NB4 (cell line): ENCODE measurements at regions not wholly inside any gene's neighbourhood (a gene's known extent, or its start where the extent isn't known, plus 50 kb on each side); places are given as distances from the start of the nearest gene placed in this dataset.

Experiments
- DNase-seq: peaks from one replicate; pipeline ENCODE4 v3.0.0; 2010; ENCODE audit warnings: low read depth
- H3K4me3 ChIP-seq: one replicate; pipeline ENCODE4 v1.5.1; 2011; ENCODE audit warnings: mild to moderate bottlenecking, low read depth, low read length, moderate library complexity
- MYC ChIP-seq: IDR thresholded peaks from 2 replicates; pipeline ENCODE4 v1.6.1; 2011; ENCODE audit warnings: low read depth, low read length
- POLR2A ChIP-seq: IDR thresholded peaks from 2 replicates; pipeline ENCODE4 v1.6.1; 2011; ENCODE audit warnings: mild to moderate bottlenecking; ENCODE audit not compliant: insufficient read length; ENCODE audit errors: extremely low read depth
- TF ChIP-seq, protein P1 (sequence below): IDR thresholded peaks from one replicate; pipeline ENCODE4 v1.5.1; 2012; ENCODE audit warnings: low read depth, low read length
- TF ChIP-seq, protein P2 (sequence below): IDR thresholded peaks from 2 replicates; pipeline ENCODE4 v1.6.1; 2011; ENCODE audit warnings: low read depth, low read length

DNA sequence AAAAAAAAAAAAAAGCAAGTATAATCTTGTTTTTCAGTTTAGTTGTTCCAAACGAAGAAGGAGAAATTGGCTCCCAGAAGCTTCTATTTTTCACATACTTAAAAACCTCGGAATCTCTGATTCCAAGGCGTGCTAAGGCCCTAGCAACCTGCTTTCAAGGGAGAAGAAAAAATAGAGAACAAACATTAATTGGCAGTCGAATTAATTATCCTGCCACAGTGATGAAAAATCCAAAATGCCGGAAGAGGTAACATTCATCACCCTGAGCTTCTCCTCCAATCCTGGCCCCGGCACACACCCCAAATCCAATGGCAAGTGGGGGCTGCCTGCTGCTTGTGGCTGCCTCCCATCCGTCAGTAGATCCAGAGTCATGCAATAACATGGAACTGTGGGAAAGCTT lies 250.2 kb upstream of the CHAC2 start:
- no peak for DNase-seq
- no peak for TF ChIP-seq MYC
- TF ChIP-seq, protein P1, sequence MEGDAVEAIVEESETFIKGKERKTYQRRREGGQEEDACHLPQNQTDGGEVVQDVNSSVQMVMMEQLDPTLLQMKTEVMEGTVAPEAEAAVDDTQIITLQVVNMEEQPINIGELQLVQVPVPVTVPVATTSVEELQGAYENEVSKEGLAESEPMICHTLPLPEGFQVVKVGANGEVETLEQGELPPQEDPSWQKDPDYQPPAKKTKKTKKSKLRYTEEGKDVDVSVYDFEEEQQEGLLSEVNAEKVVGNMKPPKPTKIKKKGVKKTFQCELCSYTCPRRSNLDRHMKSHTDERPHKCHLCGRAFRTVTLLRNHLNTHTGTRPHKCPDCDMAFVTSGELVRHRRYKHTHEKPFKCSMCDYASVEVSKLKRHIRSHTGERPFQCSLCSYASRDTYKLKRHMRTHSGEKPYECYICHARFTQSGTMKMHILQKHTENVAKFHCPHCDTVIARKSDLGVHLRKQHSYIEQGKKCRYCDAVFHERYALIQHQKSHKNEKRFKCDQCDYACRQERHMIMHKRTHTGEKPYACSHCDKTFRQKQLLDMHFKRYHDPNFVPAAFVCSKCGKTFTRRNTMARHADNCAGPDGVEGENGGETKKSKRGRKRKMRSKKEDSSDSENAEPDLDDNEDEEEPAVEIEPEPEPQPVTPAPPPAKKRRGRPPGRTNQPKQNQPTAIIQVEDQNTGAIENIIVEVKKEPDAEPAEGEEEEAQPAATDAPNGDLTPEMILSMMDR, result no peak
- no peak overlapping the region for H3K4me3 ChIP-seq

DNA sequence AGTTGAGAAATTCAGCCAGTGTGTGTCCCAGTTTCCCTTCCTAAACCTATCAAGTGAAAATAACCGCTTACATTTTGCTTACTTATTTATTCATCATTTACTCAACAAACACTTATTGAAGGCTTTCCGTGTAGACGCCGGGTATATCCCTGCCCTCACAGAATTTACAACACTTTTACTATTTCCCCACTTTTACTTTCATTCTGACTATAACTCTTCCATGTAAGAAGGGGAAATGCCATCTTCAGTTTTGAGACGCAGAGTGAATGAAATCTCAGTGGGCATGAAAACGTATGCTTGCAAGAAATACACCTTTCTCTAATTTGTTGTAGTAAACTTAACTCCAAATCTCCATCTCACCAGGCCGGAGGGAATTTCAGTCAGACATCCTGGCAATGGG lies 251.0 kb upstream of the CHAC2 start:
- TF ChIP-seq, protein P1, result no peak
- TF ChIP-seq, protein P2, sequence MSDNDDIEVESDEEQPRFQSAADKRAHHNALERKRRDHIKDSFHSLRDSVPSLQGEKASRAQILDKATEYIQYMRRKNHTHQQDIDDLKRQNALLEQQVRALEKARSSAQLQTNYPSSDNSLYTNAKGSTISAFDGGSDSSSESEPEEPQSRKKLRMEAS, result no peak
- TF ChIP-seq MYC (no peak), POLR2A (no peak)
- no peak overlapping the region for H3K4me3 ChIP-seq
- DNase-seq, result no peak

DNA sequence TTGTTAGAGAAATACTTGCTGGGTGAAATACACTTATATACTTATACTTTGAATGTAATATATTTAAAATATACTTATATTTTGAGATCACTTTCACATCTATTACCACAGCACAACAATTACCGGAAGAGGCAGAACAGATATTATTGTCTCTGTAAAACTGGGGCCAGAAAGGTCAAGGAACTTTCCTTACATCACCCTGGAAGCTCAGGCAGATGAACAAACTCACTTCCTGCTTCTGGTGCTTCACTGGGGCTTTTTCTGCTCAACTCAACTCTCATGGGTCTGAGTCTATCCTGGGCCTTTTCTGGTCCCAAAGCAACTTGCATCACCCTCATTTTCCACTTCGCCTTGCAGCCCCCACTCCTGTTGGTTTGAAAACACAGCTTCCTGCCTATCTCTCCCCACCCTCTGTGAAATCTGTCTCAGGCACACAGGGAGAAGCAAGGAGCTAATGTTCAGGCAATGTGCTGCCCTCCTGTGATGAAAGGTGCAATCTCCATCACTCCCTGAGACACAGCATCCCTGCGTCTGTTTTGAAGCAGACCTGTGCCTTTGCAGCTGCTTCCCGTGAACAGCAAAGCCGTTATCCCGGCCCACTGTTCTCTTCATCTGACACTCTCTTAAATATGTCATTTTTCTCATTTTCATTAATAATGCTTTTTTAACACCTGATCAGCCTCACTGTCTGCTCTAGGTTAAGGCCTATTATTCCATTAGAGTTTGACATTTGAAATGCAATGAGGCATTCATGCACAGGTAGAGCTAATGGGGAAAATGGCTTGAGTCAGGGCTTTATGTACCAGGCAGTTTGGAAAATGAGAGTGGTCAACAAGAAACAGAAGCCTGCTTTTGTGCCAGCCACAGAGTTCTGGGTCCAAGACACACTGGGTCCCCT lies 251.9 kb upstream of the CHAC2 start:
- H3K4me3 ChIP-seq, result no peak overlapping the region
- no peak for DNase-seq
- TF ChIP-seq, protein P1, result no peak
- TF ChIP-seq, protein P2, result no peak
- TF ChIP-seq POLR2A (no peak), MYC (no peak)

DNA sequence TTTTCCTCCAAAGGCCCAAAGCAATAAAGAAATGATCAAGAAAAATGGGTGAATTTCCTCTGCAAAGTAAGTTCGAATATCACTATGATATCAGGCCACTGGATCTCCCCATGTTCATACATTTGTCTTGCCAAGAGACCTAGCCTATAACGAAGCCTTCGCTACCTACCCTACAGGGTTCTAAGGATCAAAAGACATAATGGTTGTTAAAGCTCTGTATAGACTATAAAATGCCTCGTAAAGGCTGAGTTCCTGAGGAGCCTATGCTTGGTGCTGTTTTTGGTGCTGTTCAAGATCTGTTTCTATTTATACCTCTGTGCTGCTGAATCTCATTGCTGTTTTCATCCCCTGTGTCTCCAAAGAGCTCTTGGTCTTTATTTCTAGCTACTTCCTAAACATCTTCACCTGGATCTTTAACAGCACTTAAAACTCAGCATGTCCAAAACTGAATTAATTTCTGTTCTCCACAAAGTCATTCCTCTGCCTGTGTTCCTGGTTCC lies 254.4 kb upstream of the CHAC2 start:
- H3K4me3 ChIP-seq, result no peak overlapping the region
- no peak for TF ChIP-seq MYC
- TF ChIP-seq, protein P2, result no peak
- TF ChIP-seq, protein P1, result no peak
- TF ChIP-seq POLR2A, result no peak
- no peak for DNase-seq

DNA sequence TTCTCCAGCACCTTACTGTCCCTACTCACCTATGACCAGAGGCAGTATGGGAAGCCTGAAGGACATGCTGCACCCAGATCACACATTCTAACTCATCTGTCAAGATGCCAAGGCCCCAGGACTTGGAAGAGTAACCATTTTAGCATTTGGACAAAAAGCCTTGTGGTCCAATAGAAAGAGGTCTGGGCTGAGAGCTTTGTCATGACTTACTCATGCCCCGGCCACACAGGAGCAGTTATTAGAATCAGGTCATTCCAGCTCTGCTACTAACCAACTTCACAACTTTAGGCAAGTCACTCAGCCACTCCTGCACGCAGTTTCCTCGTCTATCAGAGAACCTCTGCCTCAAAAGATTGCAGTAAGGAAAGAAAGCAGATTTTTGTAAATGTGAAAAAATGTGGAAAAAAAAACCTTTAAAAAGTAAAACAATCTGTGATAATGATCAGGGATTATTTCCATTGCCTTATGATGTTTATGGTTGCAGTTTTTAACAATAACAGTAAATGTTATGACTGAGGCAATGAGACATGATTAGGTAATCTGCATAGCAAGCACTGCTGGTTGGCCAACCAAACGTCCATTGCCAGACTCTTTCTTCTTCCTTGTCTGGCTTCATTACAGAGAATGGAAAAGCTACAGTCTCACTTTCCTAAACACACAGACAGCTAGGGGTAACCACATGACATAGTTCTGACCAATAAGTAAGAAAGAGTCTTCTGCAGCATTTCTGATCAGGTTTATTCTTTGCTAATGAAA lies 255.4 kb upstream of the CHAC2 start:
- DNase-seq, result no peak

More for the DNA sequence above, 255.4 kb upstream of the CHAC2 start:
- H3K4me3 ChIP-seq, result no peak overlapping the region
- TF ChIP-seq, protein P2, result no peak
- TF ChIP-seq, protein P1, result no peak
- TF ChIP-seq MYC, result no peak
- TF ChIP-seq POLR2A, result no peak
